OCI-LY3 (cell line): ENCODE measurements at regions not wholly inside any gene's neighbourhood (a gene's known extent, or its start where the extent isn't known, plus 50 kb on each side); places are given as distances from the start of the nearest gene placed in this dataset.

Experiments
- EZH2phosphoT487 ChIP-seq: fragments of 200-600 bp; shearing (Covaris generic); IDR thresholded peaks from 2 replicates; pipeline ENCODE4 v1.6.1; 2018; ENCODE audit warnings: antibody characterized with exemption, mixed run types, low read depth
- TF ChIP-seq, protein P1 (sequence below): fragments of 200-600, 300-600 bp; sonication (generic); IDR thresholded peaks from 2 replicates; pipeline ENCODE4 v1.5.1; 2014; ENCODE audit warnings: antibody characterized with exemption, low read length, low read depth

DNA sequence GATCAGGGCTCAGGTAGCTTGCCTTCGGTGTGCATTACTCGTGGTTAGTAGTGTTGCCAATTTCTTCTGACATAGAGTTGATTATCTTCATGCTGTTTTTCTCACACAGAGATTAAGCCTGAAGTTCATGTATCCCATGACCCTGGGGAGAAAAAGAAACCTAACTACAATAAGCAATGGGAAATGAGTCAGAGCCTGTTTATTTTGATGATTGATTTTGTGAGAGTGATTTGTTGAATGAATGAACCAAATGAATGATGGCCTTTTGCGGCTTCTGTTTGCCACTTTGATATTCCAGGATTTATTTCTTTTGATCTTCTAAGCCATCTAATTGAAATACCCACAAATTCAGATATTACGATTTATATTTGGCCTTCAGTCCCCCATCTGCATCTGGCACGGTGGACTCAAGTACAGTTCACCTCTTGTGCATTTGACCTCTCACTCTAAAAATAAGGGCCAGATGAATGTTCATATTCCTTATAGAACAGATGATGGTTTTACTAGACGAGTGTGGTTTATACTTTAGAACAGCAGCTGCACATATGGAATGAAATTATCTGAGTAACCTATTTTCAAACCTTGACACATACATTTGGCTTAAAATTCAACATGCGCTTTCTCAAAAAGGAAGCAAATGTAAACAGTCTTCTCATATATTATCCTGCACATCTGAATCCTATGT lies 110.7 kb downstream of the PLCE1 start:
- TF ChIP-seq, protein P1, sequence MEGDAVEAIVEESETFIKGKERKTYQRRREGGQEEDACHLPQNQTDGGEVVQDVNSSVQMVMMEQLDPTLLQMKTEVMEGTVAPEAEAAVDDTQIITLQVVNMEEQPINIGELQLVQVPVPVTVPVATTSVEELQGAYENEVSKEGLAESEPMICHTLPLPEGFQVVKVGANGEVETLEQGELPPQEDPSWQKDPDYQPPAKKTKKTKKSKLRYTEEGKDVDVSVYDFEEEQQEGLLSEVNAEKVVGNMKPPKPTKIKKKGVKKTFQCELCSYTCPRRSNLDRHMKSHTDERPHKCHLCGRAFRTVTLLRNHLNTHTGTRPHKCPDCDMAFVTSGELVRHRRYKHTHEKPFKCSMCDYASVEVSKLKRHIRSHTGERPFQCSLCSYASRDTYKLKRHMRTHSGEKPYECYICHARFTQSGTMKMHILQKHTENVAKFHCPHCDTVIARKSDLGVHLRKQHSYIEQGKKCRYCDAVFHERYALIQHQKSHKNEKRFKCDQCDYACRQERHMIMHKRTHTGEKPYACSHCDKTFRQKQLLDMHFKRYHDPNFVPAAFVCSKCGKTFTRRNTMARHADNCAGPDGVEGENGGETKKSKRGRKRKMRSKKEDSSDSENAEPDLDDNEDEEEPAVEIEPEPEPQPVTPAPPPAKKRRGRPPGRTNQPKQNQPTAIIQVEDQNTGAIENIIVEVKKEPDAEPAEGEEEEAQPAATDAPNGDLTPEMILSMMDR: no peak
- TF ChIP-seq EZH2phosphoT487: no peak
